ENCODE measurements at regions not wholly inside any gene's neighbourhood (a gene's known extent, or its start where the extent isn't known, plus 50 kb on each side); places are given as distances from the start of the nearest gene placed in this dataset.

- Histone ChIP-seq H3K4me2 (ENCODE audit: insufficient read depth, insufficient read length, low read length) (no peak overlapping the region), H2BK12ac (ENCODE audit: insufficient read length, low read depth, low read length) (no peak overlapping the region), H4K91ac (ENCODE audit: insufficient read length, low read depth, low read length) (no peak overlapping the region), H3K27me3 (ENCODE audit: insufficient read depth, low read length) (no peaks in the 10 kb centered on the region), H2BK120ac (ENCODE audit: low read depth, low read length, poor library complexity, severe bottlenecking) (no peak overlapping the region), H3K4ac (ENCODE audit: low read depth, low read length) (no peak overlapping the region), H2BK20ac (ENCODE audit: low read depth, low read length, poor library complexity, severe bottlenecking) (no peak overlapping the region), H4K20me1 (ENCODE audit: control insufficient read depth, insufficient read depth, insufficient read length) (no peaks in the 10 kb centered on the region), H3K79me2 (ENCODE audit: insufficient read depth, low read length) (no peaks in the 10 kb centered on the region), H3K4me1 (ENCODE audit: insufficient read depth, low read length) (no peaks in the 10 kb centered on the region), H2AK5ac (ENCODE audit: insufficient read length, low read length) (no peak overlapping the region), H3K9ac (ENCODE audit: extremely low read depth, insufficient read length, low read length) (no peak overlapping the region), H3K56ac (ENCODE audit: insufficient read length, low read depth, low read length) (no peak overlapping the region), H4K5ac (ENCODE audit: insufficient read length, low read depth, low read length) (no peak overlapping the region), H3K27ac (ENCODE audit: insufficient read length, low read depth, low read length) (no peak overlapping the region), H2BK5ac (ENCODE audit: insufficient read length, low read length) (no peak overlapping the region), H3K9me3 (ENCODE audit: control insufficient read depth, low read depth, low read length) (no peaks in the 10 kb centered on the region), H3K18ac (ENCODE audit: insufficient read length, low read depth, low read length) (no peak overlapping the region), H2BK15ac (ENCODE audit: low read depth, low read length) (no peak overlapping the region), H3K23ac (ENCODE audit: insufficient read length, low read depth, low read length) (no peak overlapping the region), H3T11ph (ENCODE audit: low read length) (no peak overlapping the region), H4K8ac (replicated peaks; ENCODE audit: insufficient read length, low read depth, low read length) (no peak overlapping the region), H3K14ac (ENCODE audit: insufficient read depth, low read length) (no peak overlapping the region), H3K23me2 (ENCODE audit: insufficient read length, low read depth, low read length, poor library complexity, severe bottlenecking) (no peaks in the 10 kb centered on the region), H3K79me1 (ENCODE audit: insufficient read depth, low read depth, low read length, poor library complexity, severe bottlenecking) (no peaks in the 10 kb centered on the region), H2AFZ (ENCODE audit: low read length) (no peak overlapping the region)
- Mint-ChIP-seq H3K27ac (no peak overlapping the region), H3K36me3 (ENCODE audit: insufficient read depth in 1 of 3, low read depth in 3 of 3) (no peaks in the 10 kb centered on the region; a peak in 1 of 7 replicates), H3K27me3 (ENCODE audit: low read depth) (peaks cover 11% of the 10 kb centered on the region), H3K9me3 (peaks cover 3 to 9% of the 10 kb centered on the region in 2 experiments; a peak in 3 of 5 replicates), H3K4me1 (no peaks in the 10 kb centered on the region), H3K4me3 (no peak overlapping the region)
- WGBS (ENCODE audit: extremely low coverage, insufficient read length, low lambda C conversion rate): no CpG with 5 or more reads among the region's 2 CpGs
- no peak for DNase-seq
- TF ChIP-seq CTCF (conservative IDR thresholded peaks at IDR 0.05): no peak
Observed at GRCh38 chr20:22781869-22782268, 197.5 kb upstream of the FOXA2 start.
